Smooth muscle cell (in vitro differentiated cells): ENCODE measurements at regions not wholly inside any gene's neighbourhood (a gene's known extent, or its start where the extent isn't known, plus 50 kb on each side); places are given as distances from the start of the nearest gene placed in this dataset.

Source experiments
- DNase-seq: peaks from one replicate; lab custom pipeline; 2025; ENCODE audit not compliant: unreplicated experiment; lab: John Stamatoyannopoulos, UW
- H2AFZ ChIP-seq: fragments of 200-600 bp; sonication (generic); 2 replicates; pipeline ENCODE4 v1.6.0; 2016; ENCODE audit warnings: antibody characterized with exemption, low read depth, mild to moderate bottlenecking
- H3F3A ChIP-seq: fragments of 200-600 bp; sonication (generic); 2 replicates; pipeline ENCODE4 v1.6.0; 2017; ENCODE audit warnings: antibody characterized with exemption, low read depth
- H3K27ac ChIP-seq: fragments of 200-600 bp; sonication (generic); 2 replicates; pipeline ENCODE4 v1.5.1; 2016; ENCODE audit warnings: low read depth, mild to moderate bottlenecking
- H3K27me3 ChIP-seq: fragments of 200-600 bp; sonication (generic); 2 replicates; pipeline ENCODE4 v1.6.1; 2016; ENCODE audit warnings: low read depth, mild to moderate bottlenecking
- H3K36me3 ChIP-seq: fragments of 200-600 bp; sonication (generic); 2 replicates; pipeline ENCODE4 v1.5.1; 2016; ENCODE audit warnings: low read depth
- H3K4me1 ChIP-seq: fragments of 200-600 bp; sonication (generic); 2 replicates; pipeline ENCODE4 v1.5.1; 2016; ENCODE audit warnings: low read depth
- H3K4me2 ChIP-seq: fragments of 200-600 bp; sonication (generic); 2 replicates; pipeline ENCODE4 v1.6.0; 2016; ENCODE audit warnings: mild to moderate bottlenecking
- H3K4me3 ChIP-seq: fragments of 200-600 bp; sonication (generic); 2 replicates; pipeline ENCODE4 v1.5.1; 2016; ENCODE audit warnings: mild to moderate bottlenecking
- H3K79me2 ChIP-seq: fragments of 200-600 bp; sonication (generic); 2 replicates; pipeline ENCODE4 v1.6.0; 2016; ENCODE audit warnings: low read depth, mild to moderate bottlenecking
- H3K9ac ChIP-seq: fragments of 200-600 bp; sonication (generic); 2 replicates; pipeline ENCODE4 v1.6.0; 2016; ENCODE audit warnings: low read depth
- H3K9me3 ChIP-seq: fragments of 200-600 bp; sonication (generic); replicated peaks from 2 replicates; pipeline ENCODE4 v1.5.1; 2016; ENCODE audit warnings: low read depth
- H4K20me1 ChIP-seq: fragments of 200-600 bp; sonication (generic); 2 replicates; pipeline ENCODE4 v1.6.0; 2016; ENCODE audit warnings: low read depth
- CTCF ChIP-seq: fragments of 200-600 bp; sonication (generic); IDR thresholded peaks from 2 replicates; pipeline ENCODE4 v1.5.1; 2017; ENCODE audit warnings: borderline replicate concordance, mild to moderate bottlenecking, antibody characterized with exemption; ENCODE audit not compliant: insufficient read depth, poor library complexity, severe bottlenecking
- WGBS: methylation state at CpG from one replicate; pipeline ENCODE4 v1.1.7; 2016; ENCODE audit warnings: low lambda C conversion rate; 5-methylcytosine and 5-hydroxymethylcytosine counted together

- H2AFZ ChIP-seq, result no peak overlapping the region
- H3F3A ChIP-seq, result peaks cover 7% of the 10 kb centered on the region
- no peaks in the 10 kb centered on the region for H3K9me3 ChIP-seq
- 73% methylated on average over 12 of the region's 12 CpGs for WGBS
- no peak overlapping the region for H3K9ac ChIP-seq
- no peak for TF ChIP-seq CTCF
- no peak overlapping the region for H3K4me2 ChIP-seq
- H3K4me3 ChIP-seq, result no peak overlapping the region
- H3K4me1 ChIP-seq, result peaks cover 10% of the 10 kb centered on the region
- no peaks in the 10 kb centered on the region for H3K27me3 ChIP-seq
- no peaks in the 10 kb centered on the region for H3K36me3 ChIP-seq
- DNase-seq, result no peak
- H4K20me1 ChIP-seq, result no peaks in the 10 kb centered on the region
- H3K27ac ChIP-seq, result no peak overlapping the region
- no peaks in the 10 kb centered on the region for H3K79me2 ChIP-seq
Measured at GRCh38 chr10:44788147-44789129, 122.7 kb upstream of the TMEM72 start.

DNA sequence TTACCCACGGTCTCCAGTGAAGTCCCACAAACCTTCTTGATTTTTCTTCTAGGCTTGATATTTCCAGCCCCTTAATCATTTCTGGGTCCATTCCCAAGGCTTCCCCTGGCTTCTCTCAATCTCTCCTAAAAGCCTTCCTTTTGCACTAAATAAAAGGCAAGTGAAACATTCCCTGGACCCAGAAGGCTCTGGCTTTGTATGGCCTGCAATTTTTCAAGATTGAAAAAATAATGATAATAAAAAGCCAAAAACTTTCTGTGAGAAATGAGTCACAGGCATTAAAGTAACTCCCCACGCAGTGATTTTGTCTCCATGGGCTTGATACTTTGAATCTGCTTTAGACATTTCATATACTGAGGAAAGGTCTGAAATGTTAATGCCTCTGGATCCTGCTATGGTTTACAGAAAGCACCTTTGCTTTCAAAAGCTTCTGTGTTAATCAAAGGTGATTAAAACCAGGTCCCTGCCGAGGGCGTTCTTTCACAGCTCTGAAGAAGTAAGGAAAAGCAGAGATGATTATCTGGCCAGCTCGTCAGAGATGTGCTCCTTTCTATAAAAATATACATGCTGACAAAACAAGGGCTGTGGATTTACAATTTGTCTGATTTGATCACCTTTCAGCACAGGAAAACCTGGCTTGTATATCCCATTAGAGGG, 118.9 kb upstream of the TMEM72 start:
- H2AFZ ChIP-seq, result no peak overlapping the region
- WGBS, result 57% methylated on average over 5 of the region's 5 CpGs
- no peak overlapping the region for H3K4me2 ChIP-seq

GRCh38 chr10:44799966-44800365, 111.2 kb upstream of the TMEM72 start:
- Histone ChIP-seq H2AFZ (no peak overlapping the region), H3K79me2 (no peaks in the 10 kb centered on the region), H3K36me3 (no peaks in the 10 kb centered on the region), H3K27me3 (no peaks in the 10 kb centered on the region), H3K4me1 (no peaks in the 10 kb centered on the region), H3K4me2 (no peak overlapping the region), H3K4me3 (no peak overlapping the region), H3K27ac (no peak overlapping the region), H3F3A (no peaks in the 10 kb centered on the region), H3K9me3 (no peaks in the 10 kb centered on the region), H4K20me1 (no peaks in the 10 kb centered on the region), H3K9ac (no peak overlapping the region)
- TF ChIP-seq CTCF, result no peak
- 75% methylated on average over 2 of the region's 2 CpGs for WGBS
- no peak for DNase-seq

More for the DNA sequence above, 118.9 kb upstream of the TMEM72 start:
- Histone ChIP-seq H3K4me1 (peaks cover 4% of the 10 kb centered on the region), H3F3A (peaks cover 4% of the 10 kb centered on the region), H3K9me3 (no peaks in the 10 kb centered on the region), H3K79me2 (no peaks in the 10 kb centered on the region), H3K9ac (no peak overlapping the region), H4K20me1 (no peaks in the 10 kb centered on the region), H3K36me3 (no peaks in the 10 kb centered on the region), H3K27me3 (no peaks in the 10 kb centered on the region), H3K4me3 (no peak overlapping the region), H3K27ac (no peak overlapping the region)
- TF ChIP-seq CTCF, result no peak
- DNase-seq, result no peak
